Mucosa of stomach (tissue), 1 donor: ENCODE measurements at regions not wholly inside any gene's neighbourhood (a gene's known extent, or its start where the extent isn't known, plus 50 kb on each side); places are given as distances from the start of the nearest gene placed in this dataset.
"Not testable (repeated sequence)": the region's sequence is repeated elsewhere in the genome, so short reads cannot be mapped to it uniquely, and the experiment has no call there.

ENCODE experiments used
- H3K27me3 ChIP-seq: one replicate; pipeline ENCODE4 v1.7.0; 2013; ENCODE audit warnings: mild to moderate bottlenecking, low read length; ENCODE audit not compliant: control insufficient read depth, insufficient read depth
- H3K36me3 ChIP-seq: one replicate; pipeline ENCODE4 v1.7.0; 2013; ENCODE audit warnings: low read length; ENCODE audit not compliant: control insufficient read depth, insufficient read depth
- H3K4me1 ChIP-seq: one replicate; pipeline ENCODE4 v1.7.0; 2013; ENCODE audit warnings: mild to moderate bottlenecking, low read length; ENCODE audit not compliant: control insufficient read depth, insufficient read depth
- H3K4me3 ChIP-seq: one replicate; pipeline ENCODE4 v1.7.0; 2013; ENCODE audit warnings: low read length
- H3K9ac ChIP-seq: one replicate; pipeline ENCODE4 v1.7.0; 2013; ENCODE audit warnings: mild to moderate bottlenecking, low read length, moderate library complexity
- H3K9me3 ChIP-seq: one replicate; pipeline ENCODE4 v1.7.0; 2013; ENCODE audit warnings: mild to moderate bottlenecking, low read length, moderate library complexity; ENCODE audit not compliant: control insufficient read depth
- donor health status: Pancreatic carcinoma.

DNA sequence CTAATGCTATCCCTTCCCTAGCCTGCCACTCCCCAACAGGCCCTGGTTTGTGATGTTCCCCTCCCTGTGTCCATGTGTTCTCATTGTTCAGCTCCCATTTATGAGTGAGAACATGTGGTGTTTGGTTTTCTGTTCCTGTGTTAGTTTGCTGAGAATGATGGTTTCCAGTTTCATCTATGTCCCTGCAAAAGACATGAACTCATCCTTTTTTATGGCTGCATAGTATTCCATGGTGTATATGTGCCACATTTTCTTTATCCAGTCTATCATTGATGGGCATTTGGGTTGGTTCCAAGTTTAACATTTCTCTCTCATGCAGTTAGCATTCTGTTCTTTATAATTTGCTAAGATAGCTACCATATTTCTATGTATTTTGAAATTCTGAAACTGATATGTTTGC is 287.0 kb downstream of the KIF20B start:
- H3K9me3 ChIP-seq, H3K4me3 ChIP-seq, H3K9ac ChIP-seq, H3K4me1 ChIP-seq, H3K36me3 ChIP-seq, H3K27me3 ChIP-seq: not testable (repeated sequence)

DNA sequence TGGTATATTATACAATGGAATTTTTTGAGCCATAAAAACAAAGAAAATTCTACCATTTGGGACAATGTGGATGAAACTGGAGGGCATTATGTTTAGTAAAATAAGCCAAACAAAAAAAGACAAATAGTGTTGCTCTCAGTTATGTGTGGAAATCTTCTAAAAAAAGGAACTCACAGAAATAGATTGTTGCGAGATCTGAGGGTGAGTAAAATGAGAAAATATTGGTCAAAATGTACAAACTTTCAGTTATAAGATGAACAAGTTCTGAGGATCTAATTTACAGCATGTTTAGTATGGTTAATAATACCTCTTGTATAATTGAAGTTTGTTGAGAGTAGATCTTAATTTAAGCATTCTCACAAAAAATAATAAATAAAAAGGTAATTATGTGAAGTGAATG is 291.2 kb downstream of the KIF20B start:
- H3K36me3 ChIP-seq, result no peaks in the 10 kb centered on the region
- H3K4me1 ChIP-seq, result no peaks in the 10 kb centered on the region
- H3K27me3 ChIP-seq, result no peaks in the 10 kb centered on the region
- H3K9me3 ChIP-seq, result no peaks in the 10 kb centered on the region
- H3K9ac ChIP-seq, result no peak overlapping the region
- H3K4me3 ChIP-seq, result no peak overlapping the region

DNA sequence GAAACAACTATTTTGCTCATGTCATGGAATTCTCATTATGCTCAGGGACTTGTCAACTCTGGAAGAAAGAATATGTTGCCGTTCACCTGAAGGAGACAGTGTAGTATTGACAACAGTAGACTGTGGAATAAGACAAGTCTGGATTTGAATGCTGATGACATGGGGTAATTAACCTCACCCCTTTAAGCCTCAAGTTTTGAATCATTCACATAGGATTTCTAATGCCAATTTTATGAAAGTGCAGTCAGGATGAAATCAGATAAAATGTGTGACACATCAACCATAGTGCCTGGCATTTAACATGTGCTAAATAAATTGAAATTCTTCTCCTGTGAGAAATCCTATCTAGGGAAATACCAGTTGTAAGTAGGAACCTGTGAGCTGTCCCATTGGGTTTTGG is 305.8 kb downstream of the KIF20B start:
- no peaks in the 10 kb centered on the region for H3K9me3 ChIP-seq
- no peak overlapping the region for H3K9ac ChIP-seq
- no peaks in the 10 kb centered on the region for H3K4me1 ChIP-seq
- no peaks in the 10 kb centered on the region for H3K27me3 ChIP-seq
- no peak overlapping the region for H3K4me3 ChIP-seq
- H3K36me3 ChIP-seq, result no peaks in the 10 kb centered on the region

DNA sequence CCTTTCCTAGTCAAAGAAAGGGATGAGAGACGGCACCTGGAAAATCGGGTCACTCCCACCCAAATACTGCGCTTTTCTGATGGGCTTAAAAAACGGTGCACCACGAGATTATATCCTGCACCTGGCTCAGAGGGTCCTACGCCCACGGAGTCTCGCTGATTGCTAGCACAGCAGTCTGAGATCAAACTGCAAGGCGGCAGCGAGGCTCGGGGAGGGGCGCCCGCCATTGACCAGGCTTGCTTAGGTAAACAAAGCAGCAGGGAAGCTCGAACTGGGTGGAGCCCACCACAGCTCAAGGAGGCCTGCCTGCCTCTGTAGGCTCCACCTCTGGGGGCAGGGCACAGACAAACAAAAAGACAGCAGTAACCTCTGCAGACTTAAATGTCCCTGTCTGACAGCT is 309.9 kb downstream of the KIF20B start:
- H3K9ac ChIP-seq, H3K9me3 ChIP-seq, H3K4me1 ChIP-seq, H3K4me3 ChIP-seq, H3K27me3 ChIP-seq, H3K36me3 ChIP-seq: not testable (repeated sequence)

DNA sequence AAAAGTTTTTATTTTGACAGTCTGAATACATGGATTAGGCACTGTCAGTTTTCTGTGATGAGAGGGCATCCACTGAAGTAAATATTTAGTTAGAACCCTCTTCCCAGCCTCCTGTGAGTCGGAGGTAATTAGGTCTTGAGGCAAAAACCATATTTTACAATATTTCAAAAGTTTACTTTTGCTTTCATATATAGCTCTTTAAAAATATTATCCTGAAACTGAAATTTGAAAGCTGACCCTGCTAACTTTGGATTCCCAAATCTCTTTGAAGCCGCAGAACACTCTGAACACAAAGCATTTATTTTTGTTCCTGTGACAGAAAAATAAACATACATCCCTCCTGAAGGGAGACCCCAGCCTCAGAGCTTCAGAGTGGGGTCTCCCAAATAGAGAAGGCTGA is 317.4 kb downstream of the KIF20B start:
- Histone ChIP-seq H3K4me1 (no peaks in the 10 kb centered on the region), H3K4me3 (no peak overlapping the region), H3K27me3 (no peaks in the 10 kb centered on the region), H3K9me3 (no peaks in the 10 kb centered on the region), H3K9ac (no peak overlapping the region), H3K36me3 (no peaks in the 10 kb centered on the region)

DNA sequence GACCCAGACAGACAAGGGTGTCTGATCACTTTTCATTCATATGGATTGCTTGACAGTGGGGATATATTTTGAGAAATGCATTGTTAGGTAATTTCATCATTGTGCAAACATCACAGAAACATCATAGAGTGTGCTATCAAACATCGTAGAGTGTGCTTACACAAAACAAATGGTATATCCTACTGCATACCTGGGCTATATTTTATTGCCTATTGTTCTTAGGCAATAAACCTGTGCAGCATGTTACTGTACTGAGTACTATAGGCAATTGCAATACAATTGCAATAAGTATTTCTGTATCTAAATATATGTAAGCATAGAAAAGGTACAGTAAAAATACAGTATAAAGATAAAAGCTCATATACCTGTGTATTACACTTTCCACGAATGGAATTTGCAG is 319.1 kb downstream of the KIF20B start:
- Histone ChIP-seq H3K36me3 (no peaks in the 10 kb centered on the region), H3K4me1 (no peaks in the 10 kb centered on the region), H3K27me3 (no peaks in the 10 kb centered on the region), H3K9me3 (no peaks in the 10 kb centered on the region), H3K4me3 (no peak overlapping the region), H3K9ac (no peak overlapping the region)

GRCh38 chr10:90023950-90024349 is 322.6 kb downstream of the KIF20B start:
- Histone ChIP-seq H3K36me3 (no peaks in the 10 kb centered on the region), H3K27me3 (no peaks in the 10 kb centered on the region), H3K9me3 (no peaks in the 10 kb centered on the region), H3K9ac (no peak overlapping the region), H3K4me3 (no peak overlapping the region), H3K4me1 (no peaks in the 10 kb centered on the region)

- Histone ChIP-seq H3K4me3 (no peak overlapping the region), H3K9me3 (no peaks in the 10 kb centered on the region), H3K27me3 (no peaks in the 10 kb centered on the region), H3K36me3 (no peaks in the 10 kb centered on the region), H3K9ac (no peak overlapping the region), H3K4me1 (no peaks in the 10 kb centered on the region)
Measured at GRCh38 chr10:90028312-90028711, 326.9 kb downstream of the KIF20B start.

DNA sequence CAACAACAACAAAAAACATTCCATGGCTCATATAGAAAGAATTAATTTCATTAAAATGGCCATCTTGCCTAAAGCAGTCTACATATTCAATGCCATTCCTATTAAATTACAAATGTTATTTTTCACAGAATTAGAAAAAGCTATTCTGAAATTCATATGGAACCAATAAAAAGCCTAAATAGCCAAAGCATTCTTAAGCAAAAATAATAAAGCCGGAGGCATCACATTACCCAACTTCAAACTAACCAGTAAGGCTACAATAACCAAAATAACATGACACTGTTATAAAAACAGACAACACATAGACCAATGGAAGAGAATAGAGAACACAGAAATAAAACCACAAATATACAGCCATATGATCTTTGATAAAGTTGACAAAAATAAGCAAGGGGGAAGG is 330.4 kb downstream of the KIF20B start:
- Histone ChIP-seq H3K9ac (no peak overlapping the region), H3K36me3 (no peaks in the 10 kb centered on the region), H3K27me3 (no peaks in the 10 kb centered on the region), H3K4me3 (no peak overlapping the region), H3K9me3 (no peaks in the 10 kb centered on the region), H3K4me1 (no peaks in the 10 kb centered on the region)

DNA sequence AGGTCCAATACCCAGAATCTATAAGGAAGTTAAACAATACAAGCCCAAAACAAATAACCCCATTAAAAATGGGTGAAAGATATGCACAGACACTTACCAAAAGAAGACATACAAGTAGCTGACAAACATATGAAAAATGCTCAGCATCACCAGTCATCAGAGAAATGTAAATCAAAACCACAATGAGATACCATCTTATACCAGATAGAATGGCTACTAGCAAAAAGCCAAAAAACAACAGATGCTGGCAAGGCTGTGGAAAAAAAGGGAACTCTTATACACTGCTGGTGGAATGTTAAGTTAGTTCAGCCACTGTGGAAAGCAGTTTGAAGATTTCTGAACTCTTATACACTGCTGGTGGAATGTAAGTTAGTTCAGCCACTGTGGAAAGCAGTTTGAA is 331.1 kb downstream of the KIF20B start:
- Histone ChIP-seq H3K9me3 (no peaks in the 10 kb centered on the region), H3K9ac (no peak overlapping the region), H3K27me3 (no peaks in the 10 kb centered on the region), H3K36me3 (no peaks in the 10 kb centered on the region), H3K4me1 (no peaks in the 10 kb centered on the region), H3K4me3 (no peak overlapping the region)

GRCh38 chr10:90034862-90035261 is 333.5 kb downstream of the KIF20B start:
- H3K27me3 ChIP-seq, H3K9me3 ChIP-seq, H3K9ac ChIP-seq, H3K36me3 ChIP-seq, H3K4me3 ChIP-seq, H3K4me1 ChIP-seq: not testable (repeated sequence)

GRCh38 chr10:90041585-90041984 is 340.2 kb downstream of the KIF20B start:
- H3K36me3 ChIP-seq, result no peaks in the 10 kb centered on the region
- H3K27me3 ChIP-seq, result no peaks in the 10 kb centered on the region
- H3K9ac ChIP-seq, result no peak overlapping the region
- no peak overlapping the region for H3K4me3 ChIP-seq
- no peaks in the 10 kb centered on the region for H3K4me1 ChIP-seq
- no peaks in the 10 kb centered on the region for H3K9me3 ChIP-seq

DNA sequence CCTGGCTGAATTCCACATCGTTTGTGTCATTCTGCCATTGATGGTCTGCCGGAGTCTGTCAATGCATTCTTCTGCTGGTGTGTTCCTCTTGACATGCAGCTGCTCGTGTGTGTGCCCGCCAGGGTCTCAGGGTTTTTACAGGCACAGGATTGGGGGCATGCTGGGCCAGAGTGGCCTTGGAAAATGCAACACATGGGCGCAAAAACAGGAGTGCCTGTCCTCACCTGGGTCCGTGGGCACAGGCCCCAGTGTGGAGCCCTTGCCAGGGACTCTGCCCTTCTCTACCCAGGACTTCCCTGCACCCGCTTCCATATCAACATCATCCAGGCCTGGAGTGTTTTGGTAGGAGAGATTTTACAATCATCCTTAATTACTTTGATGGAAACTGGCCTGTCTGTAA is 340.7 kb downstream of the KIF20B start:
- no peak overlapping the region for H3K4me3 ChIP-seq
- H3K4me1 ChIP-seq, result no peaks in the 10 kb centered on the region
- no peaks in the 10 kb centered on the region for H3K36me3 ChIP-seq
- no peaks in the 10 kb centered on the region for H3K27me3 ChIP-seq
- H3K9ac ChIP-seq, result no peak overlapping the region
- no peaks in the 10 kb centered on the region for H3K9me3 ChIP-seq
